ENCODE measurements at regions not wholly inside any gene's neighbourhood (a gene's known extent, or its start where the extent isn't known, plus 50 kb on each side); places are given as distances from the start of the nearest gene placed in this dataset.

GRCh38 chrX:14235004-14235403 is 205.3 kb upstream of the GEMIN8 start:
- Histone ChIP-seq H3K9ac (ENCODE audit: insufficient read depth, low read length, poor library complexity, severe bottlenecking) (no peak overlapping the region), H3K4me3 (replicated peaks in 1 of 3; ENCODE audit: low read depth in 2 of 3, low read length in 3 of 3) (no peak overlapping the region), H3K4me1 (ENCODE audit: control insufficient read depth in 1 of 2, insufficient read depth in 2 of 2, low read length in 2 of 2) (no peaks in the 10 kb centered on the region), H3K9me3 (replicated peaks in 1 of 2; ENCODE audit: control insufficient read depth in 1 of 2, insufficient read depth in 1 of 2, low read length in 2 of 2) (no peaks in the 10 kb centered on the region), H3K27ac (ENCODE audit: low read depth in 1 of 2, low read length in 2 of 2) (no peak overlapping the region), H3K36me3 (replicated peaks in 1 of 2; ENCODE audit: control insufficient read depth in 1 of 2, insufficient read depth in 2 of 2, low read length in 2 of 2) (no peaks in the 10 kb centered on the region), H3K27me3 (ENCODE audit: control insufficient read depth in 2 of 2, insufficient read depth in 2 of 2, low read length in 2 of 2) (no peaks in the 10 kb centered on the region), H2AFZ (ENCODE audit: insufficient read depth, low read depth, low read length, poor library complexity, severe bottlenecking) (no peak overlapping the region), H4K20me1 (ENCODE audit: insufficient read depth, low read length) (no peaks in the 10 kb centered on the region), H3K4me2 (replicated peaks; ENCODE audit: extremely low read depth, low read length, poor library complexity, severe bottlenecking) (no peak overlapping the region), H3K79me2 (ENCODE audit: insufficient read depth, low read length) (no peaks in the 10 kb centered on the region)
- TF ChIP-seq CTCF (IDR thresholded peaks at IDR 0.05): no peak
- no peak for DNase-seq
- Mint-ChIP-seq H3K9me3 (peaks cover 0 to 7% (median 1%) of the 10 kb centered on the region in 7 donors), H3K36me3 (no peaks in the 10 kb centered on the region), H3K4me3 (no peak overlapping the region), H3K27me3 (ENCODE audit: low read depth in 3 of 3) (peaks cover 0 to 3% (median 0%) of the 10 kb centered on the region in 3 donors), H3K27ac (no peak overlapping the region), H3K4me1 (no peaks in the 10 kb centered on the region)
- no CpG with 5 or more reads among the region's 3 CpGs for WGBS (ENCODE audit: insufficient coverage)
- intact Hi-C loops (cut with micrococcal nuclease): no loop called here

DNA sequence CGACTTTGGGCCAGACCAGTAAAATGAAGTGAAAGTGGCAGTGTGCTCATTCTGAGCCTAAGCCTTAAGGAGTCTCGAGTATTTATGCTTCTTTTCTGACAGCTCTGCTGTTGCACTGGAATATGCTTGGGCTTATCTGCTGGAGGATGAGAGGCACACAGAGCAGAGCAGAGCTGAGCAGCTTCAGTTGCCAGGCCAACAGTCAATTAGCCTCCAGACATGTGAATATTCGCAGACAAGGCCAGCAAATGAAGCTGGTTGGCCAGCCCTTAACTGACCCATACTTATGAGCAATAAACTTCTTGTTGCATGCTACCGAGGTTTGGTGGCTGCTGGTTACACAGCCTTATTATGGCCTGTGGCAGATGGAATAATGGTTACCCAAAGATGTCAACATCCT is 203.0 kb upstream of the GEMIN8 start:
- no peak overlapping the region for H3K4me3 ChIP-seq (replicated peaks in 1 of 3; ENCODE audit: low read depth in 2 of 3, low read length in 3 of 3)
- TF ChIP-seq CTCF (IDR thresholded peaks at IDR 0.05): no peak
- H3K27me3 ChIP-seq (ENCODE audit: control insufficient read depth in 2 of 2, insufficient read depth in 2 of 2, low read length in 2 of 2): no peaks in the 10 kb centered on the region
- Mint-ChIP-seq H3K4me1 (no peaks in the 10 kb centered on the region), H3K9me3 (peaks cover 0 to 8% (median 1%) of the 10 kb centered on the region in 7 donors), H3K27me3 (ENCODE audit: low read depth in 3 of 3) (peaks cover 0 to 3% (median 0%) of the 10 kb centered on the region in 3 donors), H3K4me3 (no peak overlapping the region), H3K27ac (no peak overlapping the region), H3K36me3 (no peaks in the 10 kb centered on the region)
- no peaks in the 10 kb centered on the region for H3K4me1 ChIP-seq (ENCODE audit: control insufficient read depth in 1 of 2, insufficient read depth in 2 of 2, low read length in 2 of 2)
- intact Hi-C loops (cut with micrococcal nuclease): no loop called here
- no peaks in the 10 kb centered on the region for H4K20me1 ChIP-seq (ENCODE audit: insufficient read depth, low read length)
- 71% methylated on average over 1 of the region's 4 CpGs for WGBS (ENCODE audit: insufficient coverage)
- H3K27ac ChIP-seq (ENCODE audit: low read depth in 1 of 2, low read length in 2 of 2): no peak overlapping the region
- H3K4me2 ChIP-seq (replicated peaks; ENCODE audit: extremely low read depth, low read length, poor library complexity, severe bottlenecking): no peak overlapping the region
- no peak overlapping the region for H3K9ac ChIP-seq (ENCODE audit: insufficient read depth, low read length, poor library complexity, severe bottlenecking)
- H3K36me3 ChIP-seq (replicated peaks in 1 of 2; ENCODE audit: control insufficient read depth in 1 of 2, insufficient read depth in 2 of 2, low read length in 2 of 2): no peaks in the 10 kb centered on the region
- H3K79me2 ChIP-seq (ENCODE audit: insufficient read depth, low read length): no peaks in the 10 kb centered on the region
- no peaks in the 10 kb centered on the region for H3K9me3 ChIP-seq (replicated peaks in 1 of 2; ENCODE audit: control insufficient read depth in 1 of 2, insufficient read depth in 1 of 2, low read length in 2 of 2)
- no peak overlapping the region for H2AFZ ChIP-seq (ENCODE audit: insufficient read depth, low read depth, low read length, poor library complexity, severe bottlenecking)
- DNase-seq: no peak

Measured in CD14-positive monocyte (primary cell).